Prostate gland (tissue), 2 donors: ENCODE measurements at regions not wholly inside any gene's neighbourhood (a gene's known extent, or its start where the extent isn't known, plus 50 kb on each side); places are given as distances from the start of the nearest gene placed in this dataset.

Experiments used
- POLR2A ChIP-seq: fragments of 450-650 bp; IDR thresholded peaks from one replicate; pipeline ENCODE4 v1.6.1; 2016; ENCODE audit warnings: antibody characterized with exemption, mild to moderate bottlenecking
- POLR2AphosphoS5 ChIP-seq: sonication (generic); formaldehyde crosslinking; IDR thresholded peaks from one replicate; pipeline ENCODE4 v1.6.1; 2017; ENCODE audit warnings: antibody characterized with exemption
- TF ChIP-seq, protein P1 (sequence below), 4 experiments: fragments of 200-600 bp in 2 of 4; fragments of 450-650 bp in 2 of 4; sonication (generic) in 2 of 4; IDR thresholded peaks; 1 replicate in 3 of 4; 2 replicates in 1 of 4; pipeline ENCODE4 v1.5.1; 2016 to 2019; ENCODE audit warnings: antibody characterized with exemption in 4 of 4, mild to moderate bottlenecking in 2 of 4, moderate library complexity in 2 of 4

DNA sequence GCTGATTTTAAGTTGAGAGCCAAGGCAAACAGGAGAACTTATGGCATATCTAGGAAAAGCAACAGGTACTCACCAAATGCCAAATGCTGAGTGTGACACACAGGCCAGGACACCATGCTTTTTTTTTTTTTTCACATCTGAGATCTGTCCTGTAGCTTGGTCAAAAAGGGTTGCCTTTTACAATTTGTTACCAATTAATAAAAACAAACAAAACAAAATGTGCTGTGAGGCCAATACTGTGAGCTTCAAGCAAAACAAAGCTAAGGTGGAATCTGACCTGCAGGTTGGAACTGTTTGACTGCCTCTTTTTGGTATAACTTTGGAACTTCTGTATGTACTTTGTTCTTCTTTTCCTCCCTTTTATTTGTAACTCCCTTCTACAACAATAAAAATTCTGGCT, 548.5 kb upstream of the IGFBP7 start:
- TF ChIP-seq, protein P1, sequence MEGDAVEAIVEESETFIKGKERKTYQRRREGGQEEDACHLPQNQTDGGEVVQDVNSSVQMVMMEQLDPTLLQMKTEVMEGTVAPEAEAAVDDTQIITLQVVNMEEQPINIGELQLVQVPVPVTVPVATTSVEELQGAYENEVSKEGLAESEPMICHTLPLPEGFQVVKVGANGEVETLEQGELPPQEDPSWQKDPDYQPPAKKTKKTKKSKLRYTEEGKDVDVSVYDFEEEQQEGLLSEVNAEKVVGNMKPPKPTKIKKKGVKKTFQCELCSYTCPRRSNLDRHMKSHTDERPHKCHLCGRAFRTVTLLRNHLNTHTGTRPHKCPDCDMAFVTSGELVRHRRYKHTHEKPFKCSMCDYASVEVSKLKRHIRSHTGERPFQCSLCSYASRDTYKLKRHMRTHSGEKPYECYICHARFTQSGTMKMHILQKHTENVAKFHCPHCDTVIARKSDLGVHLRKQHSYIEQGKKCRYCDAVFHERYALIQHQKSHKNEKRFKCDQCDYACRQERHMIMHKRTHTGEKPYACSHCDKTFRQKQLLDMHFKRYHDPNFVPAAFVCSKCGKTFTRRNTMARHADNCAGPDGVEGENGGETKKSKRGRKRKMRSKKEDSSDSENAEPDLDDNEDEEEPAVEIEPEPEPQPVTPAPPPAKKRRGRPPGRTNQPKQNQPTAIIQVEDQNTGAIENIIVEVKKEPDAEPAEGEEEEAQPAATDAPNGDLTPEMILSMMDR (IDR thresholded peaks at IDR 0.05): no peak
- no peak for TF ChIP-seq POLR2AphosphoS5
- no peak for TF ChIP-seq POLR2A
